Hepatocyte (in vitro differentiated cells): ENCODE measurements at regions not wholly inside any gene's neighbourhood (a gene's known extent, or its start where the extent isn't known, plus 50 kb on each side); places are given as distances from the start of the nearest gene placed in this dataset.

Experiments used
- DNase-seq: peaks from one replicate; pipeline ENCODE4 v3.0.0-alpha.2; 2016; ENCODE audit warnings: low spot score
- H2AFZ ChIP-seq: fragments of 200-600 bp; sonication (generic); 2 replicates; pipeline ENCODE4 v1.6.0; 2016; ENCODE audit warnings: antibody characterized with exemption, mild to moderate bottlenecking
- H3K27ac ChIP-seq: fragments of 200-600 bp; sonication (generic); 2 replicates; pipeline ENCODE4 v1.5.1; 2016; ENCODE audit warnings: mild to moderate bottlenecking
- H3K27me3 ChIP-seq: fragments of 200-600 bp; sonication (generic); 2 replicates; pipeline ENCODE4 v1.6.1; 2016
- H3K36me3 ChIP-seq: fragments of 200-600 bp; sonication (generic); replicated peaks from 2 replicates; pipeline ENCODE4 v1.5.1; 2016; ENCODE audit warnings: low read depth; ENCODE audit not compliant: insufficient read depth
- H3K4me1 ChIP-seq: fragments of 200-600 bp; sonication (generic); 2 replicates; pipeline ENCODE4 v1.5.1; 2016; ENCODE audit warnings: mild to moderate bottlenecking, moderate library complexity; ENCODE audit not compliant: insufficient read depth
- H3K4me2 ChIP-seq: fragments of 200-600 bp; sonication (generic); 2 replicates; pipeline ENCODE4 v1.6.0; 2016
- H3K4me3 ChIP-seq: fragments of 200-600 bp; sonication (generic); 2 replicates; pipeline ENCODE4 v1.5.1; 2016; ENCODE audit warnings: mild to moderate bottlenecking
- H3K79me2 ChIP-seq: fragments of 200-600 bp; sonication (generic); 2 replicates; pipeline ENCODE4 v1.6.0; 2017; ENCODE audit warnings: mild to moderate bottlenecking
- H3K9me2 ChIP-seq: fragments of 200-600 bp; sonication (generic); replicated peaks from 2 replicates; pipeline ENCODE4 v1.6.0; 2017; ENCODE audit warnings: mild to moderate bottlenecking; ENCODE audit not compliant: insufficient read depth
- H3K9me3 ChIP-seq: fragments of 200-600 bp; sonication (generic); 2 replicates; pipeline ENCODE4 v1.5.1; 2016; ENCODE audit warnings: low read depth, mild to moderate bottlenecking
- H4K20me1 ChIP-seq: fragments of 200-600 bp; sonication (generic); 2 replicates; pipeline ENCODE4 v1.6.0; 2016; ENCODE audit warnings: mild to moderate bottlenecking; ENCODE audit not compliant: insufficient read depth, poor library complexity, severe bottlenecking
- CTCF ChIP-seq: fragments of 200-600 bp; sonication (generic); IDR thresholded peaks from 2 replicates; pipeline ENCODE4 v1.5.1; 2016; ENCODE audit warnings: antibody characterized with exemption, mild to moderate bottlenecking; ENCODE audit not compliant: poor library complexity
- EZH2 ChIP-seq: fragments of 200-600 bp; sonication (generic); IDR thresholded peaks from 2 replicates; pipeline ENCODE4 v1.6.1; 2016; ENCODE audit warnings: antibody characterized with exemption, mild to moderate bottlenecking, borderline replicate concordance
- EZH2phosphoT487 ChIP-seq: fragments of 200-600 bp; sonication (generic); IDR thresholded peaks from one replicate; pipeline ENCODE4 v1.6.1; 2018; ENCODE audit warnings: antibody characterized with exemption, mild to moderate bottlenecking, low read depth, moderate library complexity; ENCODE audit not compliant: unreplicated experiment, severe bottlenecking
- WGBS: methylation state at CpG from one replicate; pipeline ENCODE4 v1.1.6; 2016; ENCODE audit warnings: low lambda C conversion rate; ENCODE audit errors: missing lambda C conversion rate; 5-methylcytosine and 5-hydroxymethylcytosine counted together

- Histone ChIP-seq H2AFZ (no peak overlapping the region), H4K20me1 (no peaks in the 10 kb centered on the region), H3K36me3 (no peaks in the 10 kb centered on the region), H3K27me3 (no peaks in the 10 kb centered on the region), H3K9me2 (no peaks in the 10 kb centered on the region), H3K4me3 (no peak overlapping the region), H3K4me2 (no peak overlapping the region), H3K27ac (no peak overlapping the region), H3K79me2 (no peaks in the 10 kb centered on the region), H3K9me3 (no peaks in the 10 kb centered on the region), H3K4me1 (no peaks in the 10 kb centered on the region)
- 89% methylated on average over 4 of the region's 4 CpGs for WGBS
- no peak for DNase-seq
- TF ChIP-seq CTCF (no peak), EZH2 (no peak)
These were observed 300.2 kb downstream of the LPIN1 start for GRCh38 chr2:12046641-12047040.

- Histone ChIP-seq H3K4me2 (no peak overlapping the region), H3K36me3 (no peaks in the 10 kb centered on the region), H2AFZ (no peak overlapping the region), H3K27me3 (no peaks in the 10 kb centered on the region), H3K4me1 (no peaks in the 10 kb centered on the region), H4K20me1 (no peaks in the 10 kb centered on the region), H3K4me3 (no peak overlapping the region), H3K27ac (no peak overlapping the region), H3K79me2 (no peaks in the 10 kb centered on the region), H3K9me3 (no peaks in the 10 kb centered on the region), H3K9me2 (no peaks in the 10 kb centered on the region)
- no peak for TF ChIP-seq CTCF
- TF ChIP-seq EZH2: no peak
- TF ChIP-seq EZH2phosphoT487: no peak
- DNase-seq: no peak
These were observed 301.3 kb downstream of the LPIN1 start for GRCh38 chr2:12047761-12048160.

DNA sequence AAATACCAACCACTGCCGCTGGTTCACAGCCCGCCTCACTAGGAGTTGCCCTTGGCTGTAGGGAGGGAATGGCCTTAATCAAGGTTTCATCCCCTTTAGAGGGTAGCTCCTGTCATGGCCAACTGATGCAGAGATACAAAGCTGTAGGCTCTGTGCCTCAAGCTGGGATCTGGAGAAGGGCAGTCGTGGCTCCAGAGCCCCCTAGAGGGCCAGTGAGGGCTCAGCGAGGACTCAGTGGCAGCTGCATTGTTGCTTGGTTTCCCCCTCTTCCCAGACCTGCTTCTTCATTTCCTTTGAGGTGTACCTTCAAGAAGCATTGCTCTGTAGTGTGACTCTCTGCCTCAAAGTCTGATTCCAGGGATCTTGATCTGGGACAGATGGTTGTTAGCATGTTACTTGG is 302.1 kb downstream of the LPIN1 start:
- no peaks in the 10 kb centered on the region for H3K27me3 ChIP-seq
- H3K27ac ChIP-seq: no peak overlapping the region
- no peak overlapping the region for H3K4me2 ChIP-seq
- no peaks in the 10 kb centered on the region for H3K9me2 ChIP-seq
- no peaks in the 10 kb centered on the region for H3K79me2 ChIP-seq
- DNase-seq: no peak
- H4K20me1 ChIP-seq: no peaks in the 10 kb centered on the region
- TF ChIP-seq CTCF (no peak), EZH2 (no peak), EZH2phosphoT487 (no peak)
- no peak overlapping the region for H3K4me3 ChIP-seq
- H2AFZ ChIP-seq: no peak overlapping the region
- H3K9me3 ChIP-seq: no peaks in the 10 kb centered on the region
- WGBS: 59% methylated on average over 4 of the region's 4 CpGs
- H3K36me3 ChIP-seq: no peaks in the 10 kb centered on the region
- no peaks in the 10 kb centered on the region for H3K4me1 ChIP-seq

GRCh38 chr2:12050396-12050795 is 304.0 kb downstream of the LPIN1 start:
- no peak overlapping the region for H2AFZ ChIP-seq
- no peaks in the 10 kb centered on the region for H4K20me1 ChIP-seq
- no peaks in the 10 kb centered on the region for H3K4me1 ChIP-seq
- TF ChIP-seq EZH2phosphoT487 (no peak), CTCF (no peak), EZH2 (no peak)
- 53% methylated on average over 6 of the region's 6 CpGs for WGBS
- no peaks in the 10 kb centered on the region for H3K79me2 ChIP-seq
- H3K4me2 ChIP-seq: no peak overlapping the region
- H3K27ac ChIP-seq: no peak overlapping the region
- no peaks in the 10 kb centered on the region for H3K9me2 ChIP-seq
- no peak overlapping the region for H3K4me3 ChIP-seq
- no peaks in the 10 kb centered on the region for H3K36me3 ChIP-seq
- peak; percentile 23 for DNase-seq
- H3K9me3 ChIP-seq: no peaks in the 10 kb centered on the region
- H3K27me3 ChIP-seq: no peaks in the 10 kb centered on the region
